GM23338 (cell line): ENCODE measurements at regions not wholly inside any gene's neighbourhood (a gene's known extent, or its start where the extent isn't known, plus 50 kb on each side); places are given as distances from the start of the nearest gene placed in this dataset.

Source experiments
- ATAC-seq: fragments of 200-7000 bp; cut with Tn5 transposase; 3 replicates; pipeline ENCODE4 v1.9.1; 2020
- DNase-seq: peaks from one replicate; pipeline ENCODE4 v3.0.0-alpha.2; 2015; ENCODE audit warnings: low spot score
- H2AFZ ChIP-seq: fragments of 200-600 bp; sonication (generic); 2 replicates; pipeline ENCODE4 v1.8.0; 2016; ENCODE audit warnings: antibody characterized with exemption, mild to moderate bottlenecking, moderate library complexity
- H3F3A ChIP-seq: fragments of 200-600 bp; sonication (generic); replicated peaks from 2 replicates; pipeline ENCODE4 v1.8.0; 2017; ENCODE audit warnings: antibody characterized with exemption, mixed run types, low read depth
- H3K27ac ChIP-seq: fragments of 200-600 bp; sonication (generic); 2 replicates; pipeline ENCODE4 v1.6.1; 2016; ENCODE audit warnings: low read depth
- H3K27me3 ChIP-seq: fragments of 200-600 bp; sonication (generic); 2 replicates; pipeline ENCODE4 v1.8.0; 2016; ENCODE audit warnings: mild to moderate bottlenecking, mixed run types, moderate library complexity; ENCODE audit not compliant: insufficient read depth
- H3K36me3 ChIP-seq: fragments of 200-600 bp; sonication (generic); 2 replicates; pipeline ENCODE4 v1.8.0; 2016; ENCODE audit warnings: mild to moderate bottlenecking; ENCODE audit not compliant: insufficient read depth
- H3K4me1 ChIP-seq: fragments of 200-600 bp; sonication (generic); 2 replicates; pipeline ENCODE4 v1.8.0; 2016; ENCODE audit warnings: mild to moderate bottlenecking, moderate library complexity; ENCODE audit not compliant: insufficient read depth
- H3K4me2 ChIP-seq: fragments of 200-600 bp; sonication (generic); 2 replicates; pipeline ENCODE4 v1.7.1; 2017; ENCODE audit warnings: mixed run types
- H3K4me3 ChIP-seq: fragments of 200-600 bp; sonication (generic); 2 replicates; pipeline ENCODE4 v1.6.1; 2016; ENCODE audit warnings: mixed run types
- H3K79me2 ChIP-seq: fragments of 200-600 bp; sonication (generic); replicated peaks from 2 replicates; pipeline ENCODE4 v1.8.0; 2017; ENCODE audit warnings: mild to moderate bottlenecking; ENCODE audit not compliant: insufficient read depth
- H3K9me2 ChIP-seq: fragments of 200-600 bp; sonication (generic); 2 replicates; pipeline ENCODE4 v1.8.0; 2017; ENCODE audit not compliant: insufficient read depth
- H4K20me1 ChIP-seq: fragments of 200-600 bp; sonication (generic); replicated peaks from 2 replicates; pipeline ENCODE4 v1.8.0; 2017; ENCODE audit warnings: mild to moderate bottlenecking; ENCODE audit not compliant: insufficient read depth
- H3K27ac Mint-ChIP-seq: 2 replicates; pipeline ENCODE4 v1.8.0; 2020; ENCODE audit warnings: inconsistent platforms, mild to moderate bottlenecking, moderate library complexity, mixed read lengths
- H3K27me3 Mint-ChIP-seq: 3 replicates; pipeline ENCODE4 v1.8.0; 2022; ENCODE audit warnings: low read depth, mild to moderate bottlenecking, moderate library complexity, mixed read lengths, inconsistent platforms; ENCODE audit not compliant: insufficient read depth, poor library complexity
- H3K36me3 Mint-ChIP-seq: 3 replicates; pipeline ENCODE4 v1.8.0; 2021; ENCODE audit warnings: low read depth, mild to moderate bottlenecking, inconsistent platforms, moderate library complexity, mixed read lengths
- H3K4me1 Mint-ChIP-seq: 3 replicates; pipeline ENCODE4 v1.8.0; 2020; ENCODE audit warnings: mild to moderate bottlenecking, inconsistent platforms, mixed read lengths
- H3K4me3 Mint-ChIP-seq: 3 replicates; pipeline ENCODE4 v1.8.0; 2021; ENCODE audit warnings: moderate library complexity, mild to moderate bottlenecking, inconsistent platforms, mixed read lengths
- H3K9me3 Mint-ChIP-seq: 3 replicates; pipeline ENCODE4 v1.8.0; 2020; ENCODE audit warnings: moderate library complexity, mild to moderate bottlenecking, inconsistent platforms, mixed read lengths
- CREB1 ChIP-seq: fragments of 250-450 bp; sonication (Bioruptor Pico); IDR thresholded peaks from 2 replicates; pipeline ENCODE4 v1.5.0; 2020; ENCODE audit warnings: low read depth, mild to moderate bottlenecking, moderate library complexity
- EZH2 ChIP-seq: fragments of 200-600 bp; sonication (generic); IDR thresholded peaks from one replicate; pipeline ENCODE4 v1.8.0; 2017; ENCODE audit warnings: antibody characterized with exemption, mild to moderate bottlenecking, low read depth; ENCODE audit not compliant: unreplicated experiment
- EZH2phosphoT487 ChIP-seq: fragments of 200-600 bp; sonication (generic); IDR thresholded peaks from one replicate; pipeline ENCODE4 v1.8.1; 2018; ENCODE audit warnings: antibody characterized with exemption; ENCODE audit not compliant: unreplicated experiment
- NANOG ChIP-seq: IDR thresholded peaks from 2 replicates; pipeline ENCODE4 v1.6.1; 2016; ENCODE audit warnings: antibody characterized with exemption, borderline replicate concordance
- REST ChIP-seq: IDR thresholded peaks from one replicate; pipeline ENCODE4 v1.6.1; 2018; ENCODE audit warnings: antibody characterized with exemption; ENCODE audit not compliant: unreplicated experiment
- STAT1 ChIP-seq: IDR thresholded peaks from one replicate; pipeline ENCODE4 v1.6.1; 2016; ENCODE audit warnings: antibody characterized with exemption; ENCODE audit not compliant: unreplicated experiment
- ZNF114 ChIP-seq: fragments of 250-450 bp; sonication (Bioruptor Pico); IDR thresholded peaks from 2 replicates; pipeline ENCODE4 v1.5.0; 2020; ENCODE audit warnings: mild to moderate bottlenecking, moderate library complexity
- ZNF331 ChIP-seq: fragments of 250-450 bp; sonication (Bioruptor Pico); IDR thresholded peaks from 2 replicates; pipeline ENCODE4 v1.5.0; 2020; ENCODE audit warnings: low read depth, mild to moderate bottlenecking, moderate library complexity
- TF ChIP-seq, protein P1 (sequence below): fragments of 250-450 bp; sonication (Bioruptor Pico); IDR thresholded peaks from 2 replicates; pipeline ENCODE4 v1.5.0; 2020; ENCODE audit warnings: mild to moderate bottlenecking, moderate library complexity

- TF ChIP-seq NANOG: no peak
- no peak for TF ChIP-seq REST
- TF ChIP-seq STAT1: no peak
- no peak for TF ChIP-seq EZH2
Observed at GRCh38 chr9:85223506-85224125, 518.1 kb downstream of the AGTPBP1 start (continued).

GRCh38 chr9:85216601-85217000 lies 525.2 kb downstream of the AGTPBP1 start:
- Mint-ChIP-seq H3K27me3 (peaks cover 2% of the 10 kb centered on the region), H3K9me3 (no peaks in the 10 kb centered on the region), H3K36me3 (no peaks in the 10 kb centered on the region), H3K4me3 (no peak overlapping the region), H3K4me1 (peaks cover 34% of the 10 kb centered on the region), H3K27ac (no peak overlapping the region)
- H4K20me1 ChIP-seq: no peaks in the 10 kb centered on the region
- no peaks in the 10 kb centered on the region for H3K36me3 ChIP-seq
- H3K9me2 ChIP-seq: no peaks in the 10 kb centered on the region
- H3K27me3 ChIP-seq: no peaks in the 10 kb centered on the region
- DNase-seq (no peak), ATAC-seq (no peak)
- H3K4me3 ChIP-seq: no peak overlapping the region
- H3K27ac ChIP-seq: no peak overlapping the region
- no peak overlapping the region for H3K4me2 ChIP-seq
- H2AFZ ChIP-seq: no peak overlapping the region
- H3F3A ChIP-seq: no peaks in the 10 kb centered on the region
- no peaks in the 10 kb centered on the region for H3K79me2 ChIP-seq
- peaks cover 25% of the 10 kb centered on the region for H3K4me1 ChIP-seq
- TF ChIP-seq NANOG (no peak), CREB1 (CRISPR knock-in tag) (no peak), STAT1 (no peak), REST (no peak), ZNF114 (CRISPR knock-in tag) (no peak), EZH2phosphoT487 (no peak), ZNF331 (CRISPR knock-in tag) (no peak)
- TF ChIP-seq, protein P1, sequence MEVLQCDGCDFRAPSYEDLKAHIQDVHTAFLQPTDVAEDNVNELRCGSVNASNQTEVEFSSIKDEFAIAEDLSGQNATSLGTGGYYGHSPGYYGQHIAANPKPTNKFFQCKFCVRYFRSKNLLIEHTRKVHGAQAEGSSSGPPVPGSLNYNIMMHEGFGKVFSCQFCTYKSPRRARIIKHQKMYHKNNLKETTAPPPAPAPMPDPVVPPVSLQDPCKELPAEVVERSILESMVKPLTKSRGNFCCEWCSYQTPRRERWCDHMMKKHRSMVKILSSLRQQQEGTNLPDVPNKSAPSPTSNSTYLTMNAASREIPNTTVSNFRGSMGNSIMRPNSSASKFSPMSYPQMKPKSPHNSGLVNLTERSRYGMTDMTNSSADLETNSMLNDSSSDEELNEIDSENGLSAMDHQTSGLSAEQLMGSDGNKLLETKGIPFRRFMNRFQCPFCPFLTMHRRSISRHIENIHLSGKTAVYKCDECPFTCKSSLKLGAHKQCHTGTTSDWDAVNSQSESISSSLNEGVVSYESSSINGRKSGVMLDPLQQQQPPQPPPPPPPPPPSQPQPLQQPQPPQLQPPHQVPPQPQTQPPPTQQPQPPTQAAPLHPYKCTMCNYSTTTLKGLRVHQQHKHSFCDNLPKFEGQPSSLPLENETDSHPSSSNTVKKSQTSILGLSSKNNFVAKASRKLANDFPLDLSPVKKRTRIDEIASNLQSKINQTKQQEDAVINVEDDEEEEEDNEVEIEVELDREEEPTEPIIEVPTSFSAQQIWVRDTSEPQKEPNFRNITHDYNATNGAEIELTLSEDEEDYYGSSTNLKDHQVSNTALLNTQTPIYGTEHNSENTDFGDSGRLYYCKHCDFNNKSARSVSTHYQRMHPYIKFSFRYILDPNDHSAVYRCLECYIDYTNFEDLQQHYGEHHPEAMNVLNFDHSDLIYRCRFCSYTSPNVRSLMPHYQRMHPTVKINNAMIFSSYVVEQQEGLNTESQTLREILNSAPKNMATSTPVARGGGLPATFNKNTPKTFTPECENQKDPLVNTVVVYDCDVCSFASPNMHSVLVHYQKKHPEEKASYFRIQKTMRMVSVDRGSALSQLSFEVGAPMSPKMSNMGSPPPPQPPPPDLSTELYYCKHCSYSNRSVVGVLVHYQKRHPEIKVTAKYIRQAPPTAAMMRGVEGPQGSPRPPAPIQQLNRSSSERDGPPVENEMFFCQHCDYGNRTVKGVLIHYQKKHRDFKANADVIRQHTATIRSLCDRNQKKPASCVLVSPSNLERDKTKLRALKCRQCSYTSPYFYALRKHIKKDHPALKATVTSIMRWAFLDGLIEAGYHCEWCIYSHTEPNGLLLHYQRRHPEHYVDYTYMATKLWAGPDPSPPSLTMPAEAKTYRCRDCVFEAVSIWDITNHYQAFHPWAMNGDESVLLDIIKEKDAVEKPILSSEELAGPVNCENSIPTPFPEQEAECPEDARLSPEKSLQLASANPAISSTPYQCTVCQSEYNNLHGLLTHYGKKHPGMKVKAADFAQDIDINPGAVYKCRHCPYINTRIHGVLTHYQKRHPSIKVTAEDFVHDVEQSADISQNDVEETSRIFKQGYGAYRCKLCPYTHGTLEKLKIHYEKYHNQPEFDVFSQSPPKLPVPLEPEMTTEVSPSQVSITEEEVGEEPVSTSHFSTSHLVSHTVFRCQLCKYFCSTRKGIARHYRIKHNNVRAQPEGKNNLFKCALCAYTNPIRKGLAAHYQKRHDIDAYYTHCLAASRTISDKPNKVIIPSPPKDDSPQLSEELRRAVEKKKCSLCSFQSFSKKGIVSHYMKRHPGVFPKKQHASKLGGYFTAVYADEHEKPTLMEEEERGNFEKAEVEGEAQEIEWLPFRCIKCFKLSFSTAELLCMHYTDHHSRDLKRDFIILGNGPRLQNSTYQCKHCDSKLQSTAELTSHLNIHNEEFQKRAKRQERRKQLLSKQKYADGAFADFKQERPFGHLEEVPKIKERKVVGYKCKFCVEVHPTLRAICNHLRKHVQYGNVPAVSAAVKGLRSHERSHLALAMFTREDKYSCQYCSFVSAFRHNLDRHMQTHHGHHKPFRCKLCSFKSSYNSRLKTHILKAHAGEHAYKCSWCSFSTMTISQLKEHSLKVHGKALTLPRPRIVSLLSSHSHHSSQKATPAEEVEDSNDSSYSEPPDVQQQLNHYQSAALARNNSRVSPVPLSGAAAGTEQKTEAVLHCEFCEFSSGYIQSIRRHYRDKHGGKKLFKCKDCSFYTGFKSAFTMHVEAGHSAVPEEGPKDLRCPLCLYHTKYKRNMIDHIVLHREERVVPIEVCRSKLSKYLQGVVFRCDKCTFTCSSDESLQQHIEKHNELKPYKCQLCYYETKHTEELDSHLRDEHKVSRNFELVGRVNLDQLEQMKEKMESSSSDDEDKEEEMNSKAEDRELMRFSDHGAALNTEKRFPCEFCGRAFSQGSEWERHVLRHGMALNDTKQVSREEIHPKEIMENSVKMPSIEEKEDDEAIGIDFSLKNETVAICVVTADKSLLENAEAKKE (CRISPR knock-in tag): no peak
